ENCODE measurements at regions not wholly inside any gene's neighbourhood (a gene's known extent, or its start where the extent isn't known, plus 50 kb on each side); places are given as distances from the start of the nearest gene placed in this dataset.

DNA sequence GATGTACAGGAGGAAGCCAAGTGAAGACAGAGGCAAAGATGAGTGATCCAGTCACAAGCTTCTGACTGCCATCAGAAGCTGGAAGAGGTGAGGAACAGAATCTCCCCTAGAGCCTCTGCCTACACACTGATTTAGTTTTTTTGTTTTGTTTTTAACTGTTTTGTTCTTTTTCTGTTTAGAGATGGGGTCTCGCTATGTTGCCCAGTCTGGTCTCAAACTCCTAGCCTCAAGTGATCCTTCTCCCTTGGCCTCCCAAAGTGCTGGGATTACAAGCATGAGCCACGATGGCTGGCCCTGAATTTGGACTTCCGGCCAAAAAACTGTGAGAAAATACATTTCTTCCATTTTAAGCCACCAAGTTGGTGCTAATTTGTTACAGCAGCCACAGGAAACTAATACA lies 204.7 kb upstream of the ZNF608 start:
- TF ChIP-seq, protein P1, sequence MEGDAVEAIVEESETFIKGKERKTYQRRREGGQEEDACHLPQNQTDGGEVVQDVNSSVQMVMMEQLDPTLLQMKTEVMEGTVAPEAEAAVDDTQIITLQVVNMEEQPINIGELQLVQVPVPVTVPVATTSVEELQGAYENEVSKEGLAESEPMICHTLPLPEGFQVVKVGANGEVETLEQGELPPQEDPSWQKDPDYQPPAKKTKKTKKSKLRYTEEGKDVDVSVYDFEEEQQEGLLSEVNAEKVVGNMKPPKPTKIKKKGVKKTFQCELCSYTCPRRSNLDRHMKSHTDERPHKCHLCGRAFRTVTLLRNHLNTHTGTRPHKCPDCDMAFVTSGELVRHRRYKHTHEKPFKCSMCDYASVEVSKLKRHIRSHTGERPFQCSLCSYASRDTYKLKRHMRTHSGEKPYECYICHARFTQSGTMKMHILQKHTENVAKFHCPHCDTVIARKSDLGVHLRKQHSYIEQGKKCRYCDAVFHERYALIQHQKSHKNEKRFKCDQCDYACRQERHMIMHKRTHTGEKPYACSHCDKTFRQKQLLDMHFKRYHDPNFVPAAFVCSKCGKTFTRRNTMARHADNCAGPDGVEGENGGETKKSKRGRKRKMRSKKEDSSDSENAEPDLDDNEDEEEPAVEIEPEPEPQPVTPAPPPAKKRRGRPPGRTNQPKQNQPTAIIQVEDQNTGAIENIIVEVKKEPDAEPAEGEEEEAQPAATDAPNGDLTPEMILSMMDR (IDR thresholded peaks at IDR 0.05; ENCODE audit: control extremely low read depth, extremely low read depth): no peak
- Histone ChIP-seq H3K27ac (ENCODE audit: low read depth in 1 of 2, low read length in 1 of 2) (no peak overlapping the region), H3K4me3 (no peak overlapping the region), H3K9ac (ENCODE audit: insufficient read depth in 1 of 2, low read length in 2 of 2) (no peak overlapping the region), H3K27me3 (ENCODE audit: control insufficient read depth in 3 of 3, insufficient read depth in 3 of 3, low read length in 2 of 3) (no peaks in the 10 kb centered on the region), H3K9me3 (ENCODE audit: control insufficient read depth in 4 of 4, insufficient read depth in 3 of 4, low read length in 3 of 4) (no peaks in the 10 kb centered on the region), H3K4me1 (ENCODE audit: control insufficient read depth in 5 of 5, insufficient read depth in 5 of 5, low read length in 5 of 5) (peaks cover 0 to 8% (median 3%) of the 10 kb centered on the region in 5 donors), H3K36me3 (ENCODE audit: control insufficient read depth in 4 of 4, insufficient read depth in 4 of 4, low read length in 4 of 4) (no peaks in the 10 kb centered on the region)
- ATAC-seq (ENCODE audit: insufficient read depth, low FRiP score) (no peak), DNase-seq (no peak)
- WGBS, 2 donors: 95 to 99% methylated on average over 3 of the region's 3 CpGs

DNA sequence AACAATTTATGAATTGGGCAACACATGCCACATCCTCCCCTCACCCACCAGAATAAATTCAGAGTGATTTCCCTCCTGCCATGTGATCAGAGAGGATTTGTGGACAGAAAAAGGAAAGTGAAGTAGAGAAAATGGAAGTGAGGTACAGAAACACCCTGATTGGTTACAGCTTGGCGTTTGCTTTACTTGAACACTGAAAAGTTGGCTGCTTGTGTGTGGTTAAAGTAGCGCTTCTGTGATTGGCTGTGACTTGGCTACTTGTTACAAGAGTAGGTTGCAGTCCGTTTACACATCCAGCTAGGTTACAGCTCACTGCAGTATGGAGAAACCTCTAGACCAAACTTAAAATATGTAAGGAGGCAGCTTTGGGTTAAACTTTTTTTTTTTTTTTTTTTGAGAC lies 205.2 kb upstream of the ZNF608 start:
- DNase-seq (no peak), ATAC-seq (ENCODE audit: insufficient read depth, low FRiP score) (no peak)
- WGBS, 2 donors: 80% methylated on average over 3 of the region's 3 CpGs
- Histone ChIP-seq H3K9ac (ENCODE audit: insufficient read depth in 1 of 2, low read length in 2 of 2) (no peak overlapping the region), H3K36me3 (ENCODE audit: control insufficient read depth in 4 of 4, insufficient read depth in 4 of 4, low read length in 4 of 4) (no peaks in the 10 kb centered on the region), H3K4me3 (no peak overlapping the region), H3K4me1 (ENCODE audit: control insufficient read depth in 5 of 5, insufficient read depth in 5 of 5, low read length in 5 of 5) (peaks cover 0 to 8% (median 3%) of the 10 kb centered on the region in 5 donors), H3K27ac (ENCODE audit: low read depth in 1 of 2, low read length in 1 of 2) (no peak overlapping the region), H3K27me3 (ENCODE audit: control insufficient read depth in 3 of 3, insufficient read depth in 3 of 3, low read length in 2 of 3) (no peaks in the 10 kb centered on the region), H3K9me3 (ENCODE audit: control insufficient read depth in 4 of 4, insufficient read depth in 3 of 4, low read length in 3 of 4) (no peaks in the 10 kb centered on the region)
- TF ChIP-seq, protein P1 (IDR thresholded peaks at IDR 0.05; ENCODE audit: control extremely low read depth, extremely low read depth): no peak

DNA sequence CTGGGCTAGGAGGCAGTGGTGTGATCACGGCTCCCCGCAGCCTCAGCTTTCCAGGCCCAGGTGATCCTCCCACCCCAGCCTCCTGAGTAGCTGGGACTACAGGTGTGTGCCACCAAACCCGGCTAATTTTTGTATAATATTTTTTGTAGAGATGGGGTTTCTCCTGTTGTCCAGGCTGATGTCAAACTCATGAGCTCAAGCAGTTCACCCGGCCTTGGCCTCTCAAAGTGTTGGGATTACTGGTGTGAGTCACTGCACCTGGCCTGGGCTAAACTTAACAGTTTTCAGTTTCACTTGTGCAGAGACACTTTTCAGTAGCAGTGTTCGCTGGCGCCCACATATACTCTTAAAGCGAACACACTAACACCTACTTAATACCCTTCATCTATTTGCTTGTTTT lies 205.6 kb upstream of the ZNF608 start:
- H3K9ac ChIP-seq (ENCODE audit: insufficient read depth in 1 of 2, low read length in 2 of 2): no peak overlapping the region
- 96 to 97% methylated on average over 7 of the region's 7 CpGs for WGBS, 2 donors
- ATAC-seq (ENCODE audit: insufficient read depth, low FRiP score): no peak

DNA sequence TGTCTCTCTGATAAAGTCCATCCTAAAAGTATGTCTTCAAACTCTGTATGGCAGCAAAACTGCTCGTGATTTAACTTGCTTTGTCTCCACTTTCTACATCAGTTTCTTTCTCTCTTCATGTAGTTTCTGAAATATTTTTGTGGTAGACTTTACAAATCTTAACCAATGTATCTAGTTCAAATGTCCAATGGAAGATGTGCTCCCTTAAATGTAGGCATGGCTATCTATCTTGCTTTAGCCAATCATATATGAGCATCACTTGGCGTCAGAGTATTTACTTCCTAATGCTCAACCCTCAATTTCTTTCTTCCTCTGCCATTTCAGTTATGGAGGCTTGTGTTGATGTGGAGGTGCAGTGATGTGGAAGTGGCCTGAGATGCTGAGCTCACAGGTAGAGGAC lies 206.1 kb upstream of the ZNF608 start:
- no peak for ATAC-seq (ENCODE audit: insufficient read depth, low FRiP score)

More for the DNA sequence above, 205.6 kb upstream of the ZNF608 start:
- H3K4me3 ChIP-seq: no peak overlapping the region
- no peak for DNase-seq
- H3K36me3 ChIP-seq (ENCODE audit: control insufficient read depth in 4 of 4, insufficient read depth in 4 of 4, low read length in 4 of 4): no peaks in the 10 kb centered on the region
- no peaks in the 10 kb centered on the region for H3K9me3 ChIP-seq (ENCODE audit: control insufficient read depth in 4 of 4, insufficient read depth in 3 of 4, low read length in 3 of 4)
- H3K4me1 ChIP-seq (ENCODE audit: control insufficient read depth in 5 of 5, insufficient read depth in 5 of 5, low read length in 5 of 5): peaks cover 0 to 8% (median 3%) of the 10 kb centered on the region in 5 donors
- H3K27ac ChIP-seq (ENCODE audit: low read depth in 1 of 2, low read length in 1 of 2): no peak overlapping the region
- H3K27me3 ChIP-seq (ENCODE audit: control insufficient read depth in 3 of 3, insufficient read depth in 3 of 3, low read length in 2 of 3): no peaks in the 10 kb centered on the region
- TF ChIP-seq, protein P1 (IDR thresholded peaks at IDR 0.05; ENCODE audit: control extremely low read depth, extremely low read depth): no peak

More for the DNA sequence above, 206.1 kb upstream of the ZNF608 start:
- TF ChIP-seq, protein P1 (IDR thresholded peaks at IDR 0.05; ENCODE audit: control extremely low read depth, extremely low read depth): no peak
- no peak overlapping the region for H3K4me3 ChIP-seq
- peaks cover 0 to 8% (median 3%) of the 10 kb centered on the region in 5 donors for H3K4me1 ChIP-seq (ENCODE audit: control insufficient read depth in 5 of 5, insufficient read depth in 5 of 5, low read length in 5 of 5)
- no peaks in the 10 kb centered on the region for H3K9me3 ChIP-seq (ENCODE audit: control insufficient read depth in 4 of 4, insufficient read depth in 3 of 4, low read length in 3 of 4)
- H3K27ac ChIP-seq (ENCODE audit: low read depth in 1 of 2, low read length in 1 of 2): no peak overlapping the region
- no peak for DNase-seq
- 90 to 94% methylated on average over 2 of the region's 2 CpGs for WGBS, 2 donors
- no peak overlapping the region for H3K9ac ChIP-seq (ENCODE audit: insufficient read depth in 1 of 2, low read length in 2 of 2)
- no peaks in the 10 kb centered on the region for H3K27me3 ChIP-seq (ENCODE audit: control insufficient read depth in 3 of 3, insufficient read depth in 3 of 3, low read length in 2 of 3)
- no peaks in the 10 kb centered on the region for H3K36me3 ChIP-seq (ENCODE audit: control insufficient read depth in 4 of 4, insufficient read depth in 4 of 4, low read length in 4 of 4)

Data from lung (tissue), 11 donors.